GM23338 (cell line): ENCODE measurements at regions not wholly inside any gene's neighbourhood (a gene's known extent, or its start where the extent isn't known, plus 50 kb on each side); places are given as distances from the start of the nearest gene placed in this dataset.

ENCODE experiments used
- ATAC-seq: fragments of 200-7000 bp; cut with Tn5 transposase; 3 replicates; pipeline ENCODE4 v1.9.1; 2020
- DNase-seq: peaks from one replicate; pipeline ENCODE4 v3.0.0-alpha.2; 2015; ENCODE audit warnings: low spot score
- H2AFZ ChIP-seq: fragments of 200-600 bp; sonication (generic); 2 replicates; pipeline ENCODE4 v1.8.0; 2016; ENCODE audit warnings: antibody characterized with exemption, mild to moderate bottlenecking, moderate library complexity
- H3F3A ChIP-seq: fragments of 200-600 bp; sonication (generic); replicated peaks from 2 replicates; pipeline ENCODE4 v1.8.0; 2017; ENCODE audit warnings: antibody characterized with exemption, mixed run types, low read depth
- H3K27ac ChIP-seq: fragments of 200-600 bp; sonication (generic); 2 replicates; pipeline ENCODE4 v1.6.1; 2016; ENCODE audit warnings: low read depth
- H3K27me3 ChIP-seq: fragments of 200-600 bp; sonication (generic); 2 replicates; pipeline ENCODE4 v1.8.0; 2016; ENCODE audit warnings: mild to moderate bottlenecking, mixed run types, moderate library complexity; ENCODE audit not compliant: insufficient read depth
- H3K36me3 ChIP-seq: fragments of 200-600 bp; sonication (generic); 2 replicates; pipeline ENCODE4 v1.8.0; 2016; ENCODE audit warnings: mild to moderate bottlenecking; ENCODE audit not compliant: insufficient read depth
- H3K4me1 ChIP-seq: fragments of 200-600 bp; sonication (generic); 2 replicates; pipeline ENCODE4 v1.8.0; 2016; ENCODE audit warnings: mild to moderate bottlenecking, moderate library complexity; ENCODE audit not compliant: insufficient read depth
- H3K4me2 ChIP-seq: fragments of 200-600 bp; sonication (generic); 2 replicates; pipeline ENCODE4 v1.7.1; 2017; ENCODE audit warnings: mixed run types
- H3K4me3 ChIP-seq: fragments of 200-600 bp; sonication (generic); 2 replicates; pipeline ENCODE4 v1.6.1; 2016; ENCODE audit warnings: mixed run types
- H3K79me2 ChIP-seq: fragments of 200-600 bp; sonication (generic); replicated peaks from 2 replicates; pipeline ENCODE4 v1.8.0; 2017; ENCODE audit warnings: mild to moderate bottlenecking; ENCODE audit not compliant: insufficient read depth
- H3K9me2 ChIP-seq: fragments of 200-600 bp; sonication (generic); 2 replicates; pipeline ENCODE4 v1.8.0; 2017; ENCODE audit not compliant: insufficient read depth
- H4K20me1 ChIP-seq: fragments of 200-600 bp; sonication (generic); replicated peaks from 2 replicates; pipeline ENCODE4 v1.8.0; 2017; ENCODE audit warnings: mild to moderate bottlenecking; ENCODE audit not compliant: insufficient read depth
- H3K27ac Mint-ChIP-seq: 2 replicates; pipeline ENCODE4 v1.8.0; 2020; ENCODE audit warnings: inconsistent platforms, mild to moderate bottlenecking, moderate library complexity, mixed read lengths
- H3K27me3 Mint-ChIP-seq: 3 replicates; pipeline ENCODE4 v1.8.0; 2022; ENCODE audit warnings: low read depth, mild to moderate bottlenecking, moderate library complexity, mixed read lengths, inconsistent platforms; ENCODE audit not compliant: insufficient read depth, poor library complexity
- H3K36me3 Mint-ChIP-seq: 3 replicates; pipeline ENCODE4 v1.8.0; 2021; ENCODE audit warnings: low read depth, mild to moderate bottlenecking, inconsistent platforms, moderate library complexity, mixed read lengths
- H3K4me1 Mint-ChIP-seq: 3 replicates; pipeline ENCODE4 v1.8.0; 2020; ENCODE audit warnings: mild to moderate bottlenecking, inconsistent platforms, mixed read lengths
- H3K4me3 Mint-ChIP-seq: 3 replicates; pipeline ENCODE4 v1.8.0; 2021; ENCODE audit warnings: moderate library complexity, mild to moderate bottlenecking, inconsistent platforms, mixed read lengths
- H3K9me3 Mint-ChIP-seq: 3 replicates; pipeline ENCODE4 v1.8.0; 2020; ENCODE audit warnings: moderate library complexity, mild to moderate bottlenecking, inconsistent platforms, mixed read lengths
- CTCF ChIP-seq, 2 experiments: fragments of 200-600 bp in 1 of 2; sonication (generic) in 1 of 2; conservative IDR thresholded peaks; 2 replicates each; pipeline versions ENCODE4 v1.5.1 to v1.6.1; 2016 to 2017; ENCODE audit warnings: antibody characterized with exemption in 2 of 2, low read depth in 2 of 2, mild to moderate bottlenecking in 2 of 2, moderate library complexity in 1 of 2
- ETS1 ChIP-seq: IDR thresholded peaks from 2 replicates; pipeline ENCODE4 v1.6.1; 2016; ENCODE audit warnings: antibody characterized with exemption
- EZH2 ChIP-seq: fragments of 200-600 bp; sonication (generic); IDR thresholded peaks from one replicate; pipeline ENCODE4 v1.8.0; 2017; ENCODE audit warnings: antibody characterized with exemption, mild to moderate bottlenecking, low read depth; ENCODE audit not compliant: unreplicated experiment
- EZH2phosphoT487 ChIP-seq: fragments of 200-600 bp; sonication (generic); IDR thresholded peaks from one replicate; pipeline ENCODE4 v1.8.1; 2018; ENCODE audit warnings: antibody characterized with exemption; ENCODE audit not compliant: unreplicated experiment
- JUNB ChIP-seq: IDR thresholded peaks from one replicate; pipeline ENCODE4 v1.6.1; 2016; ENCODE audit warnings: antibody characterized with exemption; ENCODE audit not compliant: unreplicated experiment
- POLR2AphosphoS5 ChIP-seq: IDR thresholded peaks from 2 replicates; pipeline ENCODE4 v1.6.1; 2016; ENCODE audit warnings: antibody characterized with exemption, low read depth
- ZNF462 ChIP-seq: fragments of 250-450 bp; sonication (Bioruptor Pico); IDR thresholded peaks from 2 replicates; pipeline ENCODE4 v1.5.0; 2020; ENCODE audit warnings: mild to moderate bottlenecking, moderate library complexity

GRCh38 chr17:55843785-55844184 is 92.9 kb downstream of the PCTP start (continued):
- TF ChIP-seq JUNB (no peak), EZH2phosphoT487 (no peak), ZNF462 (CRISPR knock-in tag) (no peak), EZH2 (no peak), ETS1 (no peak)

GRCh38 chr17:55845385-55845784 is 94.5 kb downstream of the PCTP start:
- Histone ChIP-seq H3K9me2 (no peaks in the 10 kb centered on the region), H3K27me3 (no peaks in the 10 kb centered on the region), H2AFZ (peak overlapping the region; percentile 98), H3F3A (no peaks in the 10 kb centered on the region), H3K27ac (no peak overlapping the region), H3K4me2 (peak overlapping the region; percentile 91), H3K4me3 (peak overlapping the region; percentile 71), H4K20me1 (no peaks in the 10 kb centered on the region), H3K36me3 (no peaks in the 10 kb centered on the region), H3K79me2 (no peaks in the 10 kb centered on the region), H3K4me1 (peaks cover 7% of the 10 kb centered on the region; the same call in 1 of the 2 replicates)
- H3K27me3 Mint-ChIP-seq = peaks cover 4% of the 10 kb centered on the region
- DNase-seq = peak; percentile 87
- H3K9me3 Mint-ChIP-seq = no peaks in the 10 kb centered on the region; the same call in 2 of the 3 replicates
- H3K4me1 Mint-ChIP-seq = peaks cover 5% of the 10 kb centered on the region; the same call in 1 of the 3 replicates
- ATAC-seq = peak; percentile 100
- H3K4me3 Mint-ChIP-seq = peak overlapping the region; percentile 69
- no peak overlapping the region for H3K27ac Mint-ChIP-seq
- TF ChIP-seq CTCF (conservative IDR thresholded peaks at IDR 0.05; ENCODE audit: low read depth in 2 of 2) (peak; percentile 81 to 87), POLR2AphosphoS5 (no peak)
- peaks cover 5% of the 10 kb centered on the region; the same call in 1 of the 3 replicates for H3K36me3 Mint-ChIP-seq
